AG04449 (cell line): ENCODE measurements at regions not wholly inside any gene's neighbourhood (a gene's known extent, or its start where the extent isn't known, plus 50 kb on each side); places are given as distances from the start of the nearest gene placed in this dataset.

ENCODE experiments used
- CTCF ChIA-PET: fragments of 350-600 bp; formaldehyde crosslinking; extraction: SDS; loops from one replicate; lab custom pipeline; 2021; ENCODE audit warnings: antibody characterized with exemption; lab: Yijun Ruan, JAX
- POLR2A ChIA-PET: fragments of 400-600, 350-600 bp; formaldehyde crosslinking; extraction: SDS; loops from one replicate; lab custom pipeline; 2020; ENCODE audit warnings: antibody characterized with exemption, inconsistent platforms; lab: Yijun Ruan, JAX
- DNase-seq: peaks from one replicate; pipeline ENCODE4 v3.0.0-alpha.2; 2010; ENCODE audit warnings: low read depth, low spot score
- H3K4me3 ChIP-seq: 2 replicates; pipeline ENCODE4 v1.5.1; 2011; ENCODE audit warnings: low read depth, mild to moderate bottlenecking, control low read depth, low read length
- TF ChIP-seq, protein P1 (sequence below): IDR thresholded peaks from one replicate; pipeline ENCODE4 v1.5.1; 2011; ENCODE audit warnings: mild to moderate bottlenecking, moderate library complexity, low read length, control low read depth, inconsistent platforms; ENCODE audit not compliant: insufficient read depth; ENCODE audit errors: missing control alignments

DNA sequence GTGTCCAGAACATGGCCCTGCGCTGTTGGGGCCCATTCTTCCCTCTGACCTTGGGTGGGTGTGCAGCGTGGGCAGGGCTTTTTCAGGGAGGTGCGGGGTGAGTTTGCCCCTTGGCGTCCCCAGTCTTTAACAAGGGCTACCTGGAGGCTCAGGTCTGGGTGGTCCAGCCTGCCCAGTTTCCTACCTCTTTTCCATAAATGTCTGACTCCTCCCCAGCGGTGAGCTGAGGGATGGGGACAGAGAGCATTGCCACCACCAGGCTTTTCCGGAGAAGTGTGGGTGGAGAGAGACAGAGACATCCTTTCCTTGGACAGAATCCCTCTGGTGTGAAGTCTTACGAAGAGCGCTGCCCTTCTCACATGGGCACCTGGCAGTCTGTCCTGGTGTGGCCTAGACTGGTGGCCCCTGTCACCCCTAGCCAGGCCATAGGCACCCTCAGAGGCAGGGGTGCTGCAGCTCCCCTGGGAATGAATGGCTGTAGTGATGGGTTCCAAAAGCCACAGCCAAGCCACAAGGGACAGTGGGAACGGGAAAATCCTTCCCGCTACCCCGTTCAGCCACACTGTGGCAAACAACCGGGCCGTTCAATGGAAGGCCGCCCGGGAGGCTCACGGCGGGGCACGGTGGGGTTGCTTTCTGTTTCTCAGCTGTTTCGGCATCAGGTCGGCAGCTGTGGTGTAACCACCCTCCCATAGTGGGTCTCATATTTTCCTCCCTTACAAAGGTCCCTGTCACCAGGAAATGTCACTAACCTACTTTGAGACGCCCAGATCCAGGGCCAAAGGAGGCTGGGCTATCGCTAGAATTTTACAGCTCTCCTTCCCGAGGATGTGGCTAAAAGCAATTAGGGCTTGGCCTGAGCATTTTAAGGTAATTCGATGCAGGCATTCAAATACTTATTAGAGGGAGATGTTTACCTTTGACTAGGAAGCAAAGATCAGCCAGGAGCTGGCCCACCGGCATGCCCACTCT lies 61.9 kb upstream of the GSE1 start:
- CTCF ChIA-PET: interaction anchor here (0.8 to 5.6 kb wide), 10 partner anchors 9 to 148 kb away, joined by 3 to 24 read pairs (median 3); no protein-coding TSS in a partner anchor
- no peak overlapping the region for H3K4me3 ChIP-seq
- POLR2A ChIA-PET: interaction anchor here (0.6 to 1.2 kb wide), 2 partner anchors 13 to 40 kb away, joined by 3 to 4 read pairs; no protein-coding TSS in a partner anchor
- TF ChIP-seq, protein P1, sequence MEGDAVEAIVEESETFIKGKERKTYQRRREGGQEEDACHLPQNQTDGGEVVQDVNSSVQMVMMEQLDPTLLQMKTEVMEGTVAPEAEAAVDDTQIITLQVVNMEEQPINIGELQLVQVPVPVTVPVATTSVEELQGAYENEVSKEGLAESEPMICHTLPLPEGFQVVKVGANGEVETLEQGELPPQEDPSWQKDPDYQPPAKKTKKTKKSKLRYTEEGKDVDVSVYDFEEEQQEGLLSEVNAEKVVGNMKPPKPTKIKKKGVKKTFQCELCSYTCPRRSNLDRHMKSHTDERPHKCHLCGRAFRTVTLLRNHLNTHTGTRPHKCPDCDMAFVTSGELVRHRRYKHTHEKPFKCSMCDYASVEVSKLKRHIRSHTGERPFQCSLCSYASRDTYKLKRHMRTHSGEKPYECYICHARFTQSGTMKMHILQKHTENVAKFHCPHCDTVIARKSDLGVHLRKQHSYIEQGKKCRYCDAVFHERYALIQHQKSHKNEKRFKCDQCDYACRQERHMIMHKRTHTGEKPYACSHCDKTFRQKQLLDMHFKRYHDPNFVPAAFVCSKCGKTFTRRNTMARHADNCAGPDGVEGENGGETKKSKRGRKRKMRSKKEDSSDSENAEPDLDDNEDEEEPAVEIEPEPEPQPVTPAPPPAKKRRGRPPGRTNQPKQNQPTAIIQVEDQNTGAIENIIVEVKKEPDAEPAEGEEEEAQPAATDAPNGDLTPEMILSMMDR: no peak
- DNase-seq: no peak

DNA sequence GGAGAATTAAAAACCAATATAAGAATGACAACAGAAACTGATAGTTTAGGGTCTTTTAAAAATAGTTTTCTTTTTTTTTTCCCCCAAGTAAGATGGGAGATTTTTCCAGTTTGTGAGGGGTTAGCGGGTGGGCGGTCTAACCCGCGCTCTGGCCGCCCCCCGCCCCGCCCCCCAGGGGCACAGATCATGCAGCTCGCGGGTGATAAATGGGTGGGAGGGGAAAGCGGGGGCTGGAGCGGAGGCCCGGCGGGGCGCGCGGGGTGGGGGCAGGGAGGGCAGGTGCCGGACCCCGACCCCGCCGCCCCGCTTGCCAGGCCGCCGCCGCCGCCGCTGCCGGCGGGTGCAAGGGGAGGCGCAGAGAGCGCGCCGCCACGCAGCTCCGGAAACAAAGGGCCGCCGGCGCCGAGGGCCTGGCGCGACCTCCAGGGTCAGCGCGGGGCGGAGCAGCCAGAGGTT lies 60.1 kb upstream of the GSE1 start:
- TF ChIP-seq, protein P1: no peak
- POLR2A ChIA-PET: interaction anchor here (0.6 to 1.6 kb wide), 4 partner anchors 39 to 207 kb away, joined by 3 to 4 read pairs (median 4); no protein-coding TSS in a partner anchor
- no peak for DNase-seq
- CTCF ChIA-PET: interaction anchor here (0.5 to 5.6 kb wide), 18 partner anchors 10 to 278 kb away, joined by 3 to 24 read pairs (median 4); no protein-coding TSS in a partner anchor
- H3K4me3 ChIP-seq: peak overlapping the region; percentile 76

DNA sequence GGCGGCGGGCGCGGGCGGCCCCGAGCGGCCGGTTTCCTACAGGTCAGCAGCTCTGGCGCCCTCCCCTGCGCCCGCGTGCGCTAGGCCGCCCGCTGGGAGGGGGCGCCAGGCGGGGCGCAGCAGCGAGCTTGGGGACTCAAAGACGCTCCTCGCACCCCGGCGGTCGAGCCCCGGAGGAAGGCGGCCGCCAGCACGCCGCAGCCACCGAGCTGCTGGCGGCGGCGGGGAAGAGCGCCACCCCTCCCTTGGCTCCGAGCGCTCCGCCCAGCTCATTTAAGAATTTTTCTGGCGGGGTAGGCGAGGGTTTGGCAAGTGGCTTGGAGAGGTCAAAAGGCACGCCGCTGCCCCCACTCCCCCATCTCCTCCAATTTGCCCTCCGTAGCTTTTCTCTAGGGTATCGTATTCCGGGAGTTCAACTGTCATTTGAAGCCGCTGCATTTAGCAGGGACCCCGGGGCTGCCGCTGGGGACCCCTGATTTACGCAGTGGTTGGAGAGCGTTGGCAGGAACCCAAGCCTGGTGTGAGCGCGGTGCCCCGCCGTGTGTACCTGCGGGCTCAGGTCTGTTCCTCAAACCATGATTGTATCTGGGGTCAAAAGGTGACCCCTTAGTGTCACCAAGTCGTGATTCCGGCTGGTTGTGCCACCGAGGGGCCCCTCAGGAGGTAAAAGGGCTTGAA lies 59.5 kb upstream of the GSE1 start:
- TF ChIP-seq, protein P1: peak; percentile 20
- no peak for DNase-seq
- H3K4me3 ChIP-seq: peak overlapping the region; percentile 76
- POLR2A ChIA-PET: interaction anchor here (0.6 to 1.6 kb wide), 4 partner anchors 39 to 208 kb away, joined by 3 to 4 read pairs (median 4); no protein-coding TSS in a partner anchor
- CTCF ChIA-PET: interaction anchor here (0.5 to 5.6 kb wide), 19 partner anchors 11 to 278 kb away, joined by 3 to 24 read pairs (median 4); no protein-coding TSS in a partner anchor

DNA sequence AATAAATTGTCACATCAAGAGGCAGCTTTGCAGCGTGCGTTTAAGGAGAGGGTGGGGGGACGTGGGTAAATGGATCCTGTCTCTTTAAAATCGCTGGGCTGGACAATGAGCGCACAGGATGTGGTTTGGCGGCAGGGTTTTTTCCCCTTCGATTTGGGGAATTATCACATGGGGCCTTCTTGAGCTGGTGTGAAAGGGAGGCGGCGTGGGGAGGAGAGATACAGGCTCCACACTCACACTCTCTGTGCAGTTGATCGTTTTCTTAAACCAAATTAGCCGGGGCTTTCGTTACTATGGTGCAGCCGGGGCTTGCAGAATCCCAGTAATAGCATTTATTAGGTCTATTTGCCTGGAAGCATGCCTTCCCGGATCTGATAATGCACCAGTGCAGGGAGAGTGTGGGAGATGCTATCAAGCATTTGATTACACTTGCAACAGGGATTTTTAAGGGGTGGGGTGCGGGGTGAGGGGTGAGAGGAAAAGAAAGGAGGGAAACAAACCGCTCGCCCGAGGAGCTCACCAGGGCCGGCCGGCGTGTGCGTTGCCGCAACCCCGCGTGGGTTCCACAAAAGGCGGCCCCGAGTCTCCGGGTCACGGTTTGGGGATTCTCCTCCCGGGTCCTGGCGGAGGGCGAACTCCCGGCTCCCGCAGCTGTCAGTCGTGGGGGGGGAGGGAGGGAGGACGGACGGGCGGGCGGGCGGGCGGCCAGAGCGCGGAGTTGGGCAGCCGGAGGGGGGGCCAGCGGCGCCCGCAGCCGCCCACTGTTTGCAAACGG lies 58.8 kb upstream of the GSE1 start:
- ChIA-PET POLR2A (interaction anchor here (0.8 to 1.6 kb wide), 5 partner anchors 16 to 163 kb away, joined by 3 to 4 read pairs (median 3); no protein-coding TSS in a partner anchor), CTCF (interaction anchor here (0.9 to 5.6 kb wide), 20 partner anchors 10 to 256 kb away, joined by 3 to 24 read pairs (median 4); no protein-coding TSS in a partner anchor)
- TF ChIP-seq, protein P1: no peak
- DNase-seq: no peak
- peak overlapping the region; percentile 76 for H3K4me3 ChIP-seq

DNA sequence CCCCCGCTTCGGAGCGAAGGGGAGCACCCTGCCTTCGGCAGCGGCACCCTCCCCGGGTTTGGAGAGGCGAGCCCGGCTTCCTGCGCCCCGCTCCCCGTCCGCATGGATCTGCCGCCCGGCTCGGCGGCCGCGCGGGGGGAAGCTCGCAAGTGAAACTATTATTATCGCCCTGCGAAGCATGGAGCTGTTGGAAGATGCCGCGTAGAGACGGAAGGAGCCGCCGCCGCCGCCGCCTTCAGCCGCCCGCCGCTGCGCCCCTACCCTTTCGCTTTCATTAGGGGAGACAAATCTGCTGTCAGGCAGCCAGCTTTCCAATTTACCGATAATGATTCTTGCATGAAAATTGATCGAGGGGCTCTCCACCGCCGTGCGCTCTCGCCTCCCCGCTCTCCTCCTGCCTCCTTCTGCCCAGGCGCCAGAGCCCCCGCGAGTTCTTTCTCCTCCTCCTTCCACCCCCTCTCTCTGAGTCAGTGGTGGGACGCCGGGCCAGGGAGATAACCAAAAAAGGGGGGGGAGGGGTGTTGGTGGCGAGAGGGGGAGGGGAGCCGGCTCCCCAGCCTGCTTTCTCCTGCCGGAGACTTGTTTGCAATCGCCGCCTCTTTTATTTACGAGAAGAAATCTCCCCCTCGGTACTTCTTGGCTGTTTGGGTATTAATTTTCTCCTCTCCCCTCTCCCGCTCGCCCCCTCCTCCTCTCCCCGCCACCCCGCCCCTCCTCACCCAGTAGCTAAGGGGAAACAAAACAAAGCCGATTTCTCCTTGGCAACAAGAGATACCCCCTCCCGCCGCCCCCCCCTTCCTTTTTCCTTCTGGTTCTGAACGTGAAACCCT lies 58.0 kb upstream of the GSE1 start:
- DNase-seq: no peak
- POLR2A ChIA-PET: interaction anchor here (0.8 to 1.0 kb wide), 3 partner anchors 17 to 164 kb away, joined by 3 read pairs; no protein-coding TSS in a partner anchor
- CTCF ChIA-PET: interaction anchor here (0.9 to 5.6 kb wide), 9 partner anchors 9 to 162 kb away, joined by 3 to 24 read pairs (median 5); no protein-coding TSS in a partner anchor
- TF ChIP-seq, protein P1: no peak
- peak overlapping the region; percentile 76 for H3K4me3 ChIP-seq
